Hypothalamus (tissue), 51 donors: ENCODE measurements at regions not wholly inside any gene's neighbourhood (a gene's known extent, or its start where the extent isn't known, plus 50 kb on each side); places are given as distances from the start of the nearest gene placed in this dataset.

Experiments
- DNase-seq, 51 donors: peaks; one replicate each; lab custom pipeline; 2025; lab: John Stamatoyannopoulos, UW

GRCh38 chr4:8702020-8702495, 109.5 kb downstream of the CPZ start:
- DNase-seq = no peak

GRCh38 chr4:8701126-8702019, 108.8 kb downstream of the CPZ start:
- DNase-seq = no peak

GRCh38 chr4:8700531-8700930, 108.0 kb downstream of the CPZ start:
- DNase-seq = no peak

GRCh38 chr4:8699479-8700145, 107.0 kb downstream of the CPZ start:
- no peak for DNase-seq

GRCh38 chr4:8699063-8699385, 106.5 kb downstream of the CPZ start:
- DNase-seq = no peak

- DNase-seq = no peak
These were observed 105.9 kb downstream of the CPZ start for GRCh38 chr4:8698341-8699062.

GRCh38 chr4:8697826-8698225, 105.3 kb downstream of the CPZ start:
- no peak for DNase-seq

- no peak for DNase-seq
These were observed 104.0 kb downstream of the CPZ start for GRCh38 chr4:8696369-8697127.

- DNase-seq = no peak
These were observed 103.0 kb downstream of the CPZ start for GRCh38 chr4:8695237-8696219.

- no peak for DNase-seq
These were observed 102.1 kb downstream of the CPZ start for GRCh38 chr4:8694651-8695151.

GRCh38 chr4:8694226-8694625, 101.7 kb downstream of the CPZ start:
- no peak for DNase-seq

GRCh38 chr4:8691151-8691775, 98.7 kb downstream of the CPZ start:
- DNase-seq = no peak

GRCh38 chr4:8690216-8691150, 97.9 kb downstream of the CPZ start:
- no peak for DNase-seq

GRCh38 chr4:8689741-8690140, 97.2 kb downstream of the CPZ start:
- no peak for DNase-seq

- DNase-seq = no peak
These were observed 96.4 kb downstream of the CPZ start for GRCh38 chr4:8688908-8689445.

GRCh38 chr4:8688041-8688907, 95.7 kb downstream of the CPZ start:
- DNase-seq = peak in 26 of 51 donors; percentile 1 to 66 (median 15)
